Mesendoderm (in vitro differentiated cells): ENCODE measurements at regions not wholly inside any gene's neighbourhood (a gene's known extent, or its start where the extent isn't known, plus 50 kb on each side); places are given as distances from the start of the nearest gene placed in this dataset.

Experiments used
- DNase-seq: peaks from one replicate; pipeline ENCODE4 v3.0.0; 2013
- H2AK5ac ChIP-seq: 2 replicates; pipeline ENCODE4 v1.6.1; 2013; ENCODE audit warnings: low read length, inconsistent platforms
- H2BK120ac ChIP-seq: 2 replicates; pipeline ENCODE4 v1.6.1; 2013; ENCODE audit warnings: low read depth, mild to moderate bottlenecking, low read length, moderate library complexity, mixed read lengths
- H2BK15ac ChIP-seq: replicated peaks from 2 replicates; pipeline ENCODE4 v1.6.1; 2013; ENCODE audit warnings: low read depth, mild to moderate bottlenecking, moderate library complexity
- H2BK5ac ChIP-seq: 2 replicates; pipeline ENCODE4 v1.6.1; 2013; ENCODE audit warnings: low read length, inconsistent platforms
- H3K18ac ChIP-seq: 2 replicates; pipeline ENCODE4 v1.6.1; 2013; ENCODE audit warnings: mild to moderate bottlenecking, low read length, mixed read lengths
- H3K23ac ChIP-seq: one replicate; pipeline ENCODE4 v1.6.1; 2013; ENCODE audit warnings: low read length
- H3K27ac ChIP-seq: 2 replicates; pipeline ENCODE4 v1.5.1; 2013; ENCODE audit warnings: low read depth, mild to moderate bottlenecking, inconsistent platforms, low read length, moderate library complexity
- H3K27me3 ChIP-seq: 2 replicates; pipeline ENCODE4 v1.6.1; 2013; ENCODE audit warnings: low read length, control low read depth, mild to moderate bottlenecking, inconsistent platforms; ENCODE audit not compliant: insufficient read depth, poor library complexity
- H3K36me3 ChIP-seq: 2 replicates; pipeline ENCODE4 v1.6.1; 2013; ENCODE audit warnings: low read length, inconsistent platforms; ENCODE audit not compliant: control insufficient read depth, insufficient read depth
- H3K4ac ChIP-seq: one replicate; pipeline ENCODE4 v1.6.1; 2013; ENCODE audit warnings: low read depth, mild to moderate bottlenecking, low read length, moderate library complexity
- H3K4me1 ChIP-seq: 2 replicates; pipeline ENCODE4 v1.6.1; 2013; ENCODE audit warnings: low read depth, low read length, inconsistent platforms; ENCODE audit not compliant: control insufficient read depth
- H3K4me2 ChIP-seq: 2 replicates; pipeline ENCODE4 v1.6.1; 2013; ENCODE audit warnings: low read length
- H3K4me3 ChIP-seq: 2 replicates; pipeline ENCODE4 v1.5.1; 2013; ENCODE audit warnings: mild to moderate bottlenecking, low read length
- H3K56ac ChIP-seq: one replicate; pipeline ENCODE4 v1.6.1; 2013; ENCODE audit warnings: low read length
- H3K79me1 ChIP-seq: 2 replicates; pipeline ENCODE4 v1.6.1; 2013; ENCODE audit warnings: low read length, inconsistent platforms
- H3K79me2 ChIP-seq: 2 replicates; pipeline ENCODE4 v1.6.1; 2013; ENCODE audit warnings: mild to moderate bottlenecking, low read length; ENCODE audit not compliant: control insufficient read depth, insufficient read depth
- H3K9ac ChIP-seq: 2 replicates; pipeline ENCODE4 v1.6.1; 2013; ENCODE audit warnings: low read length, inconsistent platforms
- H4K5ac ChIP-seq: one replicate; pipeline ENCODE4 v1.6.1; 2013; ENCODE audit warnings: low read length
- H4K8ac ChIP-seq: one replicate; pipeline ENCODE4 v1.6.1; 2013; ENCODE audit warnings: low read depth, mild to moderate bottlenecking, control low read depth, low read length, moderate library complexity
- whole genome bisulfite sequencing: extraction: QIAGEN DNeasy Blood & Tissue Kit; methylation state at CpG from one replicate; pipeline ENCODE4 v1.1.7; 2013; ENCODE audit warnings: low lambda C conversion rate, missing lambda C conversion rate; ENCODE audit not compliant: insufficient coverage; ENCODE audit errors: extremely low coverage; 5-methylcytosine and 5-hydroxymethylcytosine counted together

GRCh38 chr1:8095584-8095983, 69.5 kb upstream of the ERRFI1 start:
- H3K18ac ChIP-seq, result no peak overlapping the region
- no peak for DNase-seq
- no peak overlapping the region for H2BK5ac ChIP-seq
- H4K5ac ChIP-seq, result no peak overlapping the region
- no peaks in the 10 kb centered on the region for H3K79me1 ChIP-seq
- H3K27ac ChIP-seq, result no peak overlapping the region
- no peaks in the 10 kb centered on the region for H3K27me3 ChIP-seq
- H3K9ac ChIP-seq, result no peak overlapping the region
- no peak overlapping the region for H3K4me2 ChIP-seq
- H3K4ac ChIP-seq, result no peak overlapping the region
- H4K8ac ChIP-seq, result no peak overlapping the region
- no peak overlapping the region for H3K4me3 ChIP-seq
- H2BK15ac ChIP-seq, result no peak overlapping the region
- no peak overlapping the region for H2AK5ac ChIP-seq
- H3K56ac ChIP-seq, result no peak overlapping the region
- no peaks in the 10 kb centered on the region for H3K79me2 ChIP-seq
- H2BK120ac ChIP-seq, result no peak overlapping the region
- no peaks in the 10 kb centered on the region for H3K4me1 ChIP-seq
- H3K23ac ChIP-seq, result no peak overlapping the region
- H3K36me3 ChIP-seq, result no peaks in the 10 kb centered on the region
- no CpG with 5 or more reads among the region's 5 CpGs for WGBS

- H3K4me1 ChIP-seq, result no peaks in the 10 kb centered on the region
- H3K23ac ChIP-seq, result no peak overlapping the region
- no peak overlapping the region for H2BK5ac ChIP-seq
- no peaks in the 10 kb centered on the region for H3K27me3 ChIP-seq
- no peak overlapping the region for H3K4ac ChIP-seq
- no peak overlapping the region for H3K4me2 ChIP-seq
- H2BK120ac ChIP-seq, result no peak overlapping the region
- WGBS, result no CpG with 5 or more reads among the region's 18 CpGs
- no peak overlapping the region for H3K56ac ChIP-seq
- no peak overlapping the region for H2BK15ac ChIP-seq
- no peaks in the 10 kb centered on the region for H3K79me1 ChIP-seq
- no peak overlapping the region for H3K9ac ChIP-seq
- H4K8ac ChIP-seq, result no peak overlapping the region
- no peak overlapping the region for H4K5ac ChIP-seq
- no peak overlapping the region for H3K27ac ChIP-seq
- no peak overlapping the region for H3K18ac ChIP-seq
- no peaks in the 10 kb centered on the region for H3K36me3 ChIP-seq
- H2AK5ac ChIP-seq, result no peak overlapping the region
- H3K79me2 ChIP-seq, result no peaks in the 10 kb centered on the region
- no peak overlapping the region for H3K4me3 ChIP-seq
- DNase-seq, result no peak
Observed at GRCh38 chr1:8094481-8095241, 68.6 kb upstream of the ERRFI1 start.

DNA sequence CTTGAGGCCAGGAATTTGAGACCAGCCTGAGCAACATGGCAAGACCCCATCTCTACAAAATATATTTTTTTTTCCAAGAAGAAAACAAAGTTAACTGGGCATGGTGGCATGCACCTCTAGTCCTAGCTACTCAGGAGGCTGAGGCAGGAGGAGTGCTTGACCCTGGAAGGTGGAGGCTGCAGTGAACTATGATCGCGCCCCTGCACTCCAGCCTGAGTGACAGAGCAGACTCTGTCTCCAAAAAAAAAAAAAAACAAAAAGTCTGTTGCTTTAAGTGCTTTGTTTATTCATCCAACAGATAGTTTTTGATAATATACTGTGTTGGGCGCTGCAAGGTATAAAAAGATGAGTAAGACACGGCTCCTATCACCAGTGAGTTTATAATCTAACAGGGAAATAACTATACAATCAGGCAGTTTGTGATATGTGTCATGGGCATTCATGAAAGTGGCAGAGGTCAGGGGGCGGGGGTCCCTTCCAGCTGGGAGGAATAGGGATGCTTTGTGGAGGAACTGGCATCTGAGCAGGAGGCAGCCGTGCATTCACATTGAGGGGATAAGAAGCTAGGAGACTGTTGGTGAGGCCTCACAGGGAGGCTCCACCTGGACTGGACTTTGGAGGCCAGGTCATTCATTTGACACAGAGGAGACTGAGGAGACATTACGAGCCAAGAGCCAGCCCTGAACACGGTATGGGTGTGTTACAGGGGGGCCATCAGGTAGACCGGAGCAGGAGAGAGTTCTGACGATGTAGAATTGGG, 67.3 kb upstream of the ERRFI1 start:
- Histone ChIP-seq H3K36me3 (no peaks in the 10 kb centered on the region), H2BK15ac (no peak overlapping the region), H2BK5ac (no peak overlapping the region), H3K23ac (no peak overlapping the region), H3K4me3 (no peak overlapping the region), H2BK120ac (no peak overlapping the region), H3K56ac (no peak overlapping the region), H2AK5ac (no peak overlapping the region), H3K79me2 (no peaks in the 10 kb centered on the region), H3K9ac (no peak overlapping the region), H3K4me1 (no peaks in the 10 kb centered on the region), H3K4ac (no peak overlapping the region), H4K5ac (no peak overlapping the region), H3K18ac (no peak overlapping the region), H4K8ac (no peak overlapping the region), H3K27ac (no peak overlapping the region), H3K4me2 (no peak overlapping the region), H3K27me3 (no peaks in the 10 kb centered on the region), H3K79me1 (no peaks in the 10 kb centered on the region)
- WGBS, result no CpG with 5 or more reads among the region's 10 CpGs
- no peak for DNase-seq

GRCh38 chr1:8092657-8093056, 66.5 kb upstream of the ERRFI1 start:
- Histone ChIP-seq H3K27ac (no peak overlapping the region), H3K4me2 (no peak overlapping the region), H3K9ac (no peak overlapping the region), H3K79me2 (no peaks in the 10 kb centered on the region), H3K27me3 (no peaks in the 10 kb centered on the region), H2BK120ac (no peak overlapping the region), H3K36me3 (no peaks in the 10 kb centered on the region), H2BK15ac (no peak overlapping the region), H3K4ac (no peak overlapping the region), H3K4me1 (no peaks in the 10 kb centered on the region), H2BK5ac (no peak overlapping the region), H3K79me1 (no peaks in the 10 kb centered on the region), H3K23ac (no peak overlapping the region), H3K4me3 (no peak overlapping the region), H3K18ac (no peak overlapping the region), H2AK5ac (no peak overlapping the region), H3K56ac (no peak overlapping the region), H4K8ac (no peak overlapping the region), H4K5ac (no peak overlapping the region)
- no peak for DNase-seq
- no CpG with 5 or more reads among the region's 9 CpGs for WGBS

- Histone ChIP-seq H3K4me1 (no peaks in the 10 kb centered on the region), H2BK5ac (no peak overlapping the region), H3K79me1 (no peaks in the 10 kb centered on the region), H2BK120ac (no peak overlapping the region), H3K4ac (no peak overlapping the region), H3K79me2 (no peaks in the 10 kb centered on the region), H4K8ac (no peak overlapping the region), H2BK15ac (no peak overlapping the region), H2AK5ac (no peak overlapping the region), H4K5ac (no peak overlapping the region), H3K36me3 (no peaks in the 10 kb centered on the region), H3K27me3 (no peaks in the 10 kb centered on the region), H3K18ac (no peak overlapping the region), H3K27ac (no peak overlapping the region), H3K9ac (no peak overlapping the region), H3K4me3 (no peak overlapping the region), H3K23ac (no peak overlapping the region), H3K56ac (no peak overlapping the region), H3K4me2 (no peak overlapping the region)
- DNase-seq, result no peak
- WGBS, result no CpG with 5 or more reads among the region's 2 CpGs
Observed at GRCh38 chr1:8091691-8092090, 65.6 kb upstream of the ERRFI1 start.
